Psoas muscle (tissue), 7 donors: ENCODE measurements at regions not wholly inside any gene's neighbourhood (a gene's known extent, or its start where the extent isn't known, plus 50 kb on each side); places are given as distances from the start of the nearest gene placed in this dataset.

ENCODE experiments used
- ATAC-seq, 4 donors: fragments of 200-7000 bp; cut with Tn5 transposase; one replicate each; pipeline ENCODE4 v1.9.1; 2020; ENCODE audit warnings: moderate library complexity in 3 of 4, mild to moderate bottlenecking in 2 of 4
- DNase-seq, 2 donors: peaks; one replicate each; pipeline ENCODE4 v3.0.0-alpha.2; 2020
- H3K27ac ChIP-seq: fragments of 200-600 bp; one replicate; pipeline ENCODE4 v1.8.0; 2022
- H3K27me3 ChIP-seq, 3 donors: fragments of 200-600 bp in 1 of 3; one replicate each; pipeline versions ENCODE4 v1.6.1 to v1.8.0; 2013 to 2022; ENCODE audit warnings: low read length in 2 of 3, mild to moderate bottlenecking in 2 of 3, moderate library complexity in 1 of 3; ENCODE audit not compliant: insufficient read depth in 3 of 3
- H3K36me3 ChIP-seq, 2 donors: fragments of 200-600 bp in 1 of 2; one replicate each; pipeline versions ENCODE4 v1.6.1 to v1.8.0; 2013 to 2022; ENCODE audit warnings: low read depth in 1 of 2, mild to moderate bottlenecking in 1 of 2, moderate library complexity in 1 of 2; ENCODE audit not compliant: insufficient read depth in 1 of 2
- H3K4me1 ChIP-seq: fragments of 200-600 bp; one replicate; pipeline ENCODE4 v1.8.0; 2022
- H3K4me3 ChIP-seq: fragments of 200-600 bp; one replicate; pipeline ENCODE4 v1.8.0; 2022; ENCODE audit warnings: mild to moderate bottlenecking
- H3K9me3 ChIP-seq: fragments of 200-600 bp; one replicate; pipeline ENCODE4 v1.8.0; 2022
- CTCF ChIP-seq: fragments of 200-600 bp; IDR thresholded peaks from one replicate; pipeline ENCODE4 v1.8.0; 2022; ENCODE audit warnings: antibody characterized with exemption
- WGBS, 3 donors: extraction: QIAGEN DNeasy Blood & Tissue Kit; methylation state at CpG; one replicate each; pipeline versions ENCODE4 v1.1.6 to v1.1.7; 2013; 5-methylcytosine and 5-hydroxymethylcytosine counted together
- intact Hi-C, 2 donors: fragments of 100-400 bp; cut with DNase I; formaldehyde crosslinking; loops; one replicate each; pipeline versions ENCODE4 v1.11.0 to v1.14.2; 2022
- donor health status: healthy with polysubstance abuse.
- donor health status: DM: no; HTN: no; CAD: no; lungs with moderate emphysema.
- donor health status: Bipolar disorder and iron deficiency.
- donor health status: healthy.
- donor health status: DM: yes; HTN: yes; CAD: no.
- donor health status: DM: no; HTN: no; CAD: no.
- donor health status: DM: yes; HTN: yes; CAD: no.

DNA sequence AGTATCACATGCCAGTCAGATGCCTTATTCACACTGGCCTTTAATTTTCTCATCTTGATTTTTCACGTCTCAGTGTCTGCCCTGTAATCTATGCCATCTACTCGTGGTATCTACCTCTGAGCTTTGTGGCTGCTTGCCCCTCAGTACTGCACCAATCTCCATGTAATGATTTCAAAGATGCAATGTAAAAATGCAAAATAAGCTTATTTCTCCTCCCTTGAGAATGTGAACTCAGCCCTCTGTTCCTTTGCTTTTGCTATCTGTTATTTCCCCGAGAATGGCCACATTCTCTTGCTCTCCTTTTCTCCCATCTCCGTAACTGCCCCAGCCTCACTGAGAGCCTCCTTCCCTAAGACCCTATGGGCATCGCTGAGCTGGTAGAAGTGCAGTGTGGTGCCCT lies 317.5 kb downstream of the SFMBT2 start:
- Histone ChIP-seq H3K4me1 (no peaks in the 10 kb centered on the region), H3K9me3 (no peaks in the 10 kb centered on the region), H3K36me3 (no peaks in the 10 kb centered on the region), H3K4me3 (no peak overlapping the region), H3K27ac (no peak overlapping the region), H3K27me3 (no peaks in the 10 kb centered on the region)
- DNase-seq, result no peak
- ATAC-seq, result no peak
- intact Hi-C loops, result no loop called here
- no peak for TF ChIP-seq CTCF
- WGBS, 3 donors, result 84 to 89% (median 89%) methylated on average over 5 of the region's 5 CpGs

DNA sequence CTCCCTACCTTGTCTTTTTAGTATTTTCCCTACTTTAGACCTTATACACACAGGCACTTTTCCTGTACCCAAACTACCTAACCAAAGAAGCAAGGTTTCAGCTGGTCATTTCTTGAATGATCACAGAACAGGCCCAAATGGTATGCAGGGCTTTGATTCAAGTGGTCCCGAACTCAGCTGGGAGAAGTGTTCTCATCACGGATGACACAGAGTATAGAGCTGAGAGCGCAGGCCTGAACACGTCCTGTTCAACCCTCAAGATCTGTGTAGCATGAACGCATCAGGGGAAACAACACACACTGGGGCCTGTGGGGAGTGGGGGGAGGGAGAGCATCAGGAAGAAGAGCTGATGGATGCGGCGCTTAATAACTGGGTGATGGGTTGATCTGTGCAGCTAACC lies 318.2 kb downstream of the SFMBT2 start:
- no peak overlapping the region for H3K4me3 ChIP-seq
- TF ChIP-seq CTCF, result no peak
- no peak overlapping the region for H3K27ac ChIP-seq
- H3K27me3 ChIP-seq, result no peaks in the 10 kb centered on the region
- ATAC-seq (no peak), DNase-seq (no peak)
- H3K9me3 ChIP-seq, result no peaks in the 10 kb centered on the region
- WGBS, 3 donors, result 92 to 94% (median 93%) methylated on average over 7 of the region's 7 CpGs
- no peaks in the 10 kb centered on the region for H3K4me1 ChIP-seq
- H3K36me3 ChIP-seq, result no peaks in the 10 kb centered on the region
- intact Hi-C loops, result no loop called here

DNA sequence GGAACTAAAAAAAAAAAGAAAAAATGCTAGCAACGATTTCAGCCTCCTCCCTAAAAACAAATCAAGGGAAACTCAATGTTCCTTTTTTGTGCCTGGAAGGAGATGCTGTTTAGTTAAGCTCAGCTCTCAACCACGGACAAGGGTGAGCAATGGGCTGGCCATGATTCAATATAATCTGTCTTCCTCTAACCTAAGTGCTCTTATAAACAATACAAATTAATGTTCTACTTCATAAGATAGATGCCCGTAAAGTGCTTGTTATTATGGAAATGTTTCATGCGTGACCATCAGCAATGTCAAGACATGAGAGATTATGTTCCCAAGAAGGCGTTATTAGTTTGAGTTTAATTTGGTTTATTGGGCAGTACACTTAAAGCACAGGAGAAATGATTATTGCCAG lies 320.3 kb downstream of the SFMBT2 start:
- intact Hi-C loops, result no loop called here
- peaks cover 1% of the 10 kb centered on the region for H3K4me1 ChIP-seq
- TF ChIP-seq CTCF, result no peak

DNA sequence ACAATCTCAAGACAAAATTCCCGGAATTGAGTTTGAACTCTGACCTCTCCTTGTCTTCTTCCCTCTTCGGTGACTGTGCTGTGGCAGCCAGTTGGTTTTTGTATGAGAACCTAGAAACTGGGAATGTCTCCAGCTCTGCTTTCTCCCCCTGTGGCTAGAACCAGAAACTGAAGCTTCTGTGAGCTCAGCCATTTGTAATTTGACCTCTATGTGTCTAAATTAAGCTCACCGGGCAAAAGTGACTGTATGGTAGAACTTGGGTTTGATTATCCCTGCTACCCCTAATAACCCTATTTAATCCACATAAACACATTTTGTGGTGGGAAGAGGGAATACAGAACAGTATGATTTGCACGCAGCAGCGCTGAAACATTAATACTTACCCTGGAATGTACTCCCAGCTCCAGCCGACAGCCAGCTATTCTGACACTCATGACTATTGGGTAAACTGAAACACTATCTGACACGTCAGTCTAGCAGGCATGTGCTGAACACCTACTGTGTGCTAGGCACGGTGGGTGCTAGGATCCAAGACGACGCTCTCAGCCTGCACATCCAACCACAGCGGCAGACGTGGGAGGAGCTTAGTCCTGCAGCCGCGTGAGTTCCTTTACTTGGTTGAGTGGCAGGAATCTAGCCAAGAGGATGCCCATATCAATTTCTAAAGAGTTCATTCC lies 324.8 kb downstream of the SFMBT2 start:
- peak overlapping the region; percentile 19 for H3K27ac ChIP-seq
- no peaks in the 10 kb centered on the region for H3K36me3 ChIP-seq
- H3K27me3 ChIP-seq, result no peaks in the 10 kb centered on the region
- 39 to 54% (median 43%) methylated on average over 14 of the region's 14 CpGs for WGBS, 3 donors
- peak overlapping the region; percentile 24 for H3K4me3 ChIP-seq
- no peaks in the 10 kb centered on the region for H3K9me3 ChIP-seq
- peak; percentile 62 to 84 (median 76) for ATAC-seq
- intact Hi-C loops, result no loop called here
- no peak for DNase-seq
- H3K4me1 ChIP-seq, result peaks cover 14% of the 10 kb centered on the region
- peak; percentile 37 for TF ChIP-seq CTCF

More for the DNA sequence above, 320.3 kb downstream of the SFMBT2 start:
- no peak overlapping the region for H3K27ac ChIP-seq
- ATAC-seq (no peak), DNase-seq (no peak)
- H3K9me3 ChIP-seq, result no peaks in the 10 kb centered on the region
- H3K27me3 ChIP-seq, result no peaks in the 10 kb centered on the region
- H3K4me3 ChIP-seq, result no peak overlapping the region
- no peaks in the 10 kb centered on the region for H3K36me3 ChIP-seq
- WGBS, 3 donors, result 54 to 64% (median 58%) methylated on average over 5 of the region's 5 CpGs
